GM12878 (cell line): ENCODE measurements at regions not wholly inside any gene's neighbourhood (a gene's known extent, or its start where the extent isn't known, plus 50 kb on each side); places are given as distances from the start of the nearest gene placed in this dataset.

Experiments
- ATAC-seq: fragments of 200-7000 bp; cut with Tn5 transposase; 3 replicates; pipeline ENCODE4 v1.9.1; 2020; ENCODE audit warnings: mild to moderate bottlenecking, moderate library complexity
- BruUV-seq: library from RNA; stranded (reverse); fragments of 400-500 nt; replicated peaks from 2 replicates; lab custom pipeline; 2021; lab: Mats Ljungman, UMichigan
- CTCF ChIA-PET: fragments of 300-600 bp; sonication (Branson Sonifier 250); formaldehyde crosslinking; extraction: SDS; loops from one replicate; lab custom pipeline; 2021; ENCODE audit warnings: inconsistent platforms; lab: Yijun Ruan, JAX
- POLR2A ChIA-PET: fragments of 350-600 bp; formaldehyde crosslinking; extraction: SDS; loops from one replicate; lab custom pipeline; 2021; ENCODE audit warnings: inconsistent platforms; lab: Charles Lee
- RAD21 ChIA-PET: fragments of 300-600 bp; sonication (Branson Sonifier 250); formaldehyde crosslinking; loops from one replicate; lab custom pipeline; 2023; ENCODE audit warnings: antibody characterized with exemption; ENCODE audit not compliant: unreplicated experiment; lab: Charles Lee
- SMC1A ChIA-PET: fragments of 300-600 bp; sonication (Branson Sonifier 250); formaldehyde crosslinking; loops from one replicate; lab custom pipeline; 2023; ENCODE audit not compliant: unreplicated experiment, uncharacterized antibody; lab: Charles Lee
- DNase-seq: peaks from one replicate; pipeline ENCODE4 v3.0.0-alpha.2; 2011; ENCODE audit warnings: low read depth, low spot score
- FAIRE-seq: peaks from 3 replicates; lab custom pipeline; 2011; peaks lifted over from hg19 to GRCh38; lab: Jason Lieb, UNC
- H2AFZ ChIP-seq: 2 replicates; pipeline ENCODE4 v1.6.0; 2011; ENCODE audit warnings: low read depth, low read length, control low read depth; ENCODE audit not compliant: control insufficient read depth
- H3K27ac ChIP-seq: 2 replicates; pipeline ENCODE4 v1.5.1; 2011; ENCODE audit warnings: control low read depth; ENCODE audit not compliant: control insufficient read depth, insufficient read depth
- H3K27me3 ChIP-seq, 2 experiments: replicated peaks in 1 of 2; 2 replicates each; pipeline versions ENCODE4 v1.6.0 to v1.6.1; 2011; ENCODE audit warnings: low read length in 1 of 2; ENCODE audit not compliant: control insufficient read depth in 2 of 2, insufficient read depth in 2 of 2
- H3K36me3 ChIP-seq, 2 experiments: 2 replicates each; pipeline ENCODE4 v1.5.1; 2011; ENCODE audit warnings: low read length in 1 of 2; ENCODE audit not compliant: control insufficient read depth in 2 of 2, insufficient read depth in 2 of 2
- H3K4me1 ChIP-seq: 2 replicates; pipeline ENCODE4 v1.6.1; 2011; ENCODE audit warnings: mild to moderate bottlenecking, low read length, moderate library complexity, mixed read lengths; ENCODE audit not compliant: control insufficient read depth, insufficient read depth
- H3K4me2 ChIP-seq: 2 replicates; pipeline ENCODE4 v1.6.0; 2011; ENCODE audit warnings: control low read depth; ENCODE audit not compliant: control insufficient read depth, insufficient read depth
- H3K4me3 ChIP-seq: fragments of 200-600 bp; sonication (generic); 2 replicates; pipeline ENCODE4 v1.5.1; 2016
- H3K79me2 ChIP-seq: 2 replicates; pipeline ENCODE4 v1.6.0; 2011; ENCODE audit warnings: low read length; ENCODE audit not compliant: control insufficient read depth, insufficient read depth
- H3K9ac ChIP-seq: 2 replicates; pipeline ENCODE4 v1.8.0; 2011; ENCODE audit warnings: low read length, control low read depth, mixed read lengths; ENCODE audit not compliant: control insufficient read depth, insufficient read depth
- H3K9me3 ChIP-seq: replicated peaks from 3 replicates; pipeline ENCODE4 v1.5.1; 2011; ENCODE audit warnings: mild to moderate bottlenecking, low read length; ENCODE audit not compliant: control insufficient read depth, insufficient read depth
- H4K20me1 ChIP-seq: 2 replicates; pipeline ENCODE4 v1.6.0; 2011; ENCODE audit not compliant: control insufficient read depth, insufficient read depth
- CEBPB ChIP-seq, 2 experiments: fragments of 150-350 bp in 1 of 2; IDR thresholded peaks; 2 replicates each; pipeline ENCODE4 v1.6.1; 2012 to 2014; ENCODE audit warnings: low read depth in 2 of 2, low read length in 2 of 2, borderline replicate concordance in 1 of 2, inconsistent platforms in 1 of 2
- CEBPZ ChIP-seq: fragments of 150-350 bp; IDR thresholded peaks from 2 replicates; pipeline ENCODE4 v1.6.1; 2016; ENCODE audit warnings: low read depth, low read length
- HCFC1 ChIP-seq: fragments of 150-350 bp; IDR thresholded peaks from 2 replicates; pipeline ENCODE4 v1.6.1; 2014; ENCODE audit warnings: low read length
- HDAC2 ChIP-seq: fragments of 200-600 bp; sonication (generic); IDR thresholded peaks from 2 replicates; pipeline ENCODE4 v1.6.1; 2017
- KAT2A ChIP-seq: conservative IDR thresholded peaks from 2 replicates; pipeline ENCODE4 v1.6.1; 2011; ENCODE audit warnings: low read depth, low read length; ENCODE audit not compliant: control insufficient read depth
- MAX ChIP-seq: IDR thresholded peaks from 2 replicates; pipeline ENCODE4 v1.6.1; 2012; ENCODE audit warnings: low read depth, low read length, improper control_type of control experiment
- MYC ChIP-seq: IDR thresholded peaks from 2 replicates; pipeline ENCODE4 v1.6.1; 2011; ENCODE audit warnings: mild to moderate bottlenecking, low read length, moderate library complexity, inconsistent platforms; ENCODE audit not compliant: insufficient read depth, insufficient replicate concordance, insufficient read length, severe bottlenecking
- NR2F1 ChIP-seq: fragments of 450-650 bp; conservative IDR thresholded peaks from 2 replicates; pipeline ENCODE4 v1.6.1; 2017; ENCODE audit warnings: mild to moderate bottlenecking
- RB1 ChIP-seq: fragments of 450-650 bp; formaldehyde crosslinking; IDR thresholded peaks from 2 replicates; pipeline ENCODE4 v1.6.1; 2017; ENCODE audit warnings: mild to moderate bottlenecking, borderline replicate concordance
- RCOR1 ChIP-seq: conservative IDR thresholded peaks from 2 replicates; pipeline ENCODE4 v1.6.1; 2012; ENCODE audit warnings: low read depth, low read length, improper control_type of control experiment
- RUNX3 ChIP-seq: IDR thresholded peaks from 2 replicates; pipeline ENCODE4 v1.6.1; 2012; ENCODE audit warnings: low read length, inconsistent platforms
- SMAD1 ChIP-seq: fragments of 450-650 bp; IDR thresholded peaks from 2 replicates; pipeline ENCODE4 v1.6.1; 2018; ENCODE audit warnings: mild to moderate bottlenecking, low read depth; ENCODE audit not compliant: partially characterized antibody
- TCF12 ChIP-seq: IDR thresholded peaks from 2 replicates; pipeline ENCODE4 v1.6.1; 2011; ENCODE audit warnings: low read depth, mild to moderate bottlenecking, low read length
- ZSCAN29 ChIP-seq: fragments of 450-650 bp; IDR thresholded peaks from 2 replicates; pipeline ENCODE4 v1.6.1; 2017; ENCODE audit warnings: mild to moderate bottlenecking, moderate library complexity
- WGBS: methylation state at CpG from one replicate; pipeline ENCODE4 v1.1.6; 2016; ENCODE audit warnings: low lambda C conversion rate; ENCODE audit not compliant: insufficient replicate concordance, insufficient coverage; ENCODE audit errors: missing lambda C conversion rate; 5-methylcytosine and 5-hydroxymethylcytosine counted together
- in situ Hi-C: fragments of 300-500 bp; cut with MboI; formaldehyde crosslinking; loops from 9 replicates; pipeline ENCODE4 v1.14.3; 2018; ENCODE audit warnings: mixed read lengths
- intact Hi-C: fragments of 100-400 bp; cut with micrococcal nuclease; formaldehyde crosslinking; loops from one replicate; pipeline ENCODE4 v1.14.2; 2022; ENCODE audit not compliant: unreplicated experiment

- 6% methylated on average over 1 of the region's 1 CpG for WGBS
Observed at GRCh38 chr14:43407706-43408105, 1099.4 kb downstream of the FSCB start.

More at GRCh38 chr14:43407706-43408105, 1099.4 kb downstream of the FSCB start:
- Histone ChIP-seq H3K27ac (no peak overlapping the region), H3K27me3 (no peaks in the 10 kb centered on the region), H3K9me3 (no peaks in the 10 kb centered on the region), H3K4me1 (no peaks in the 10 kb centered on the region), H3K9ac (no peak overlapping the region), H2AFZ (no peak overlapping the region), H3K4me2 (no peak overlapping the region), H4K20me1 (no peaks in the 10 kb centered on the region), H3K79me2 (no peaks in the 10 kb centered on the region), H3K4me3 (no peak overlapping the region), H3K36me3 (no peaks in the 10 kb centered on the region)
- ATAC-seq (no peak), FAIRE-seq (no peak), DNase-seq (no peak)
- ChIA-PET SMC1A (no interaction called here), CTCF (interaction anchor here (0.7 to 1.0 kb wide), 2 partner anchors 8 to 11 kb away, joined by 3 read pairs; no protein-coding TSS in a partner anchor), POLR2A (no interaction called here), RAD21 (no interaction called here)
- intact Hi-C loops (no loop called here), in situ Hi-C loops (no loop called here)
- BruUV-seq, result no TSS peak
- TF ChIP-seq ZSCAN29 (no peak), TCF12 (no peak), RB1 (no peak), CEBPB (IDR thresholded peaks at IDR 0.05; ENCODE audit: borderline replicate concordance in 1 of 2, low read depth in 2 of 2, low read length in 2 of 2) (no peak), CEBPZ (no peak), RUNX3 (no peak), HDAC2 (no peak), SMAD1 (no peak), MYC (no peak), NR2F1 (no peak), HCFC1 (no peak), KAT2A (no peak), MAX (no peak), RCOR1 (no peak)
